Right forelimb (tissue), 1 donor: ENCODE measurements at regions not wholly inside any gene's neighbourhood (a gene's known extent, or its start where the extent isn't known, plus 50 kb on each side); places are given as distances from the start of the nearest gene placed in this dataset.

Experiments
- DNase-seq: peaks from one replicate; pipeline ENCODE4 v3.0.0-alpha.2; 2018

DNA sequence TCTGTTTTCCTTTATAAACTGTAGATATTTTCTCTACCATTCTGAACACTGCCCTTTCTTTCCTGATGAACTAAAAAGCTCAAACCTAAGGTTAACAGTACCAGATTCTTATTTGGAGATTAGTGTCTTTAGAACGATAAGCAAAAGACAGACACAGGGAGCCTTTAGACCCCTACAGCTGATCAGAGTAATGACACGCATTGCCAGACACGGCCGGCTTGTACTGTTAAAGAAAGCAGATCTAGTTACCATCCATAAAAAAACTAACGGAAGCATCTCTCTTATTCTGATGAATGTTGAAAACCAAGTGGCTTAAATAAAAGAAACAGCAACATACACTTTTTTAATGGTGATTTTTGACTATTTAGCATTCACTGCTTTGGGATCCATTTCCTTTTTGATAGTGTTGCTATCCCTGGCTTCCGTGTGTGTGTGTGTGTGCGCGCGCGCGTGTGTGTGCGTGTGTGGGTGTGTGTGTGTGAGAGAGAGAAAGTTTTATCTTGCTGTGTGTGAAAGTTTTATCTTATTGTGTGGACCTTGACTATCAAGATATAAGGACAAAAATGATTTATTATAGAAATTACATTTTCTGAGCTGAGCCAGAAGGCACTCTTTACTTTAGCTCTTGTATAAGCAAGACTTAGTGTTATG lies 95.6 kb upstream of the SLC35B3 start:
- no peak for DNase-seq

DNA sequence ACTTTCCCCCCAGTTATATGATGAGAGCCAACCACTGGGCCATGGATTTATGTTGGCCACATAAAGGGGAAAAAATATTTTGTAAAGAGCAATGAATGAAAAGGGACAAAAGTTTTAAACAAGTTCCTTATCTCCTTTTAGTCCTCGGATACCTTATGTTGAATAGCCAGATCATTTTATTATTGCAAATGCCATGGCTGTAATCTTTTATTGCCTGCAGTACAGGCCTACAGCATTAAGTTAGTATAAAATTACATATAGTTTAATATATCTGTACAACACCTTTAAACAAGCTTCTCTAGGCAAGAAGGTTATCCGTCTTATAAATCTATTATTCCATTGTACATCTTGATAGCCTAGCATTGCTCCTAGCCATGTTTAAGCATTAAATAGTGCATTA lies 93.9 kb upstream of the SLC35B3 start:
- DNase-seq: no peak

DNA sequence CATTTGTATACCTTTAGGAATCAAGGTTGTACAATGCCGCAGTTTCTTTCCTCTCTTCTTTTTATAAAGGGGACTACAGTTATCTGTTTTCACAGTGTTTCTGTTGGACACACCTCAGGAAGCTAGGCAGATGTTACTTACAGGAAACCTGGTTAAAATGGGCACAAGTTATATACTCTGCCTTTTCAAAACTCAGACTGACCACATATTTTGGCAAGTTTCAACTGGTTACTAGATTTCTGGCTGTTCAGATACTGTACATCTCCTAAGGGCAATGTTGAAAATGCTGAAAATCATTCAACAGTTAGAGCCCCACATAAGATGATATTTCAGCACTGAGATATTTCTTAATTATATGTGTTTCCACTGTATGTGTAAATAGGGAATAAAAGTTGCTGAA lies 92.5 kb upstream of the SLC35B3 start:
- DNase-seq: no peak

DNA sequence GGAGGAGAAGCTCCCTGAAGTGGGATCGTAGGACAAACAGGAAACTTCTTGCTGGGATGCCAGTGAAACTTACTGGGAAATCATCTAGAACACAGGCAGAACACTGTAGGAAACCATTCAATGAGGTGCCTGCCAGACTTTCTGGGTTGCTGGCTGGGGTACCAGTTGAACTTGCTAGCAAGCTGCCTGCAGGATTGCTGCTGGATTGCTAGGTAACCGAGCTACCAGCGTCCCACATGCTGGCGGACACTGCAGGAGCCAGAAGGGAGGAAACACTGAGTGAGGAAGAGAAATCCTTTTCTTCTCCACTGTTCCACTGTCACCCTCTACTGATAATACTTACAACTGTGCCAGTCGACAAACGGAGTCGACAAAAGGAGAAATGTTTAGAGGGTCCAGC lies 91.3 kb upstream of the SLC35B3 start:
- no peak for DNase-seq

DNA sequence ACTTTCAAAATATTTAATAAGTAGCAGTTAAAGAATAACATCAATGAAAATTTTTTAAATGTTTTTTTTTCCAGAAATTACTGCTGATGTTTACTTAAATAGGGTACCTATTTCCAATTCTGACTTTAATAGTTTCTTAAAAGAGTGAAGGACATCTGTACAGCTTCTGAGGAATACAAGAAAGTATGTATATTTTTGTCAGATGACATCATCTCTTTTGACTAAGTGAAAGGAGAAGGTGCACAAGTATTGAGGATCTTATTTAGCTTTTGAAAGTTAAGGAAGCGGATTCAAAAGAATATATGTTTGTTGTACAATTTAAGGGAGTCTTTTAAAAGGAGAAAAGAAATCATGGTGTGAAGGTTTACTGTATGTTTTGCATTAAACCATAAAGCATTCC lies 90.0 kb upstream of the SLC35B3 start:
- no peak for DNase-seq

DNA sequence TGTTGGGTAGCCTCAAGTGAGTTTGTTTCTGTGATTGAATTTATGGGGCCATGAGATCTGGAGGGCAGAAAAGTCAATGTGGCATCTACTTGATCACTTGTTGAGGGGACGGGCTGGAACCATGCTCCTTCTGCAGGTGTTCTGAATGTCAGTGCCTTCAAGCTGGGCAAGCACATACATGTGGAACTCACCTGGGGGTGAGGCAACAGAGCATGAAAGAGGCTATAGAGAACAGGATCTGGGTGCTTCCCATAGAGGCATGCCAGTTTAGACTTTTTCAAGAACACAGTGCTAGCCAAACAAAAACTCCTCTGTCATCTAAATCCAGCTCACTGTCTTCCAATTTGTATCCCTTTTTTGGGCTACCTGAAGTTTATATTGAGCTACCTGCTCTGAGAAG lies 77.8 kb upstream of the SLC35B3 start:
- no peak for DNase-seq

DNA sequence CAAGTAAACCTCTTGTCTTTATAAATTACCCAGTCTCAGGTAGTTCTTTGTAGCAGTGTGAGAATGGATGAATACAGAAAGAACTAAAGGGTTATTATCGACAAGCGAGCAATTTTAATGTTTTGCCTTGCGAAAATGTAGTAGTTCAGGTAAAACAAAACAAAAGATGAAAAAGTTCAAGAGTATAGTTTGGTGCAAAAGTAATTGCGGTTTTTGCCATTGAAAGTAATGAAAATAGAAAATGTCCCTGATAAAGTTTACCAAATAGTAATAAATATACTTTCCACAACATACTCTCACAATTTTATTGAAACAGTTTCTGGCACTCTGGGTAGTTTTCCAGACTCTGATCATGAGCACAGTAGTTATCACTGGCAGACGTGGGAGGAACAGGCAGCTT lies 71.9 kb upstream of the SLC35B3 start:
- no peak for DNase-seq

DNA sequence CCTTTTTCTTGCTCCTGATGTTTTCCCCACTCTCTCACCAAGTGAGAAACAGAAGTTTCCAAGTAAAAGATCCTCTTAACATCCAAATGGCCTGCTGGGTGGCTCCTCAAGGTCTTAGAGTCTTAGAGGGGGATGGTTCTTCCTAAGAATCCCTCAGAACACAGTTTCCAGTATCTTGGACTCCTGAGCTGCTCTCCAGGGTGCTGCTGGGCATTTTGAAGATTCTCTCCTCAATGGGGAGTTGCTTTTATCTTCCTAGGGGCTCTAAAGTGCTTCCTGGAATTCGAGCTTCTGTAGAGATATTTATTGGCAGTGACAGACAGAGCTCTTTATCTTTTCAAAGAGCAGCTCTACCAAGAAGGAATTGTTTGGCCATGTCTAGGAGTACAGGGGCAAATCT lies 70.8 kb upstream of the SLC35B3 start:
- DNase-seq: no peak

DNA sequence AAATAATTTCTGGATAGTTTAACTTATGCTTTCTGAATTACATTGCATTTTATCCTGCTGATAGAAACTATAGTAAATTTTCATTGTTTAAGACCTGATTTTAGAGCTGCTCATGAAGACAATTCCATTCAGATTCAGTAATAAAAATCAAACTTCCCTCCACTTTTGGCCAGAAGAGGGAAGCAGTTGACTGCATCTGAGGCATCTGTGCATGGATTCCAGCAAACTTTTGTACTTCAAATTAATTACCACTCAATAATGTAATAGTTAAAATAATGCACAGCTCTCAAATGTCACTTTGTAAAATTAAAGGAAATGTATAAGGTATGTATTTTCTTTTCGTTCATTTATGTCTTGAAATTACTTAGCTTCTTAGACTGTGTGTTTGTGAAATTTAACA lies 64.2 kb upstream of the SLC35B3 start:
- DNase-seq: no peak

DNA sequence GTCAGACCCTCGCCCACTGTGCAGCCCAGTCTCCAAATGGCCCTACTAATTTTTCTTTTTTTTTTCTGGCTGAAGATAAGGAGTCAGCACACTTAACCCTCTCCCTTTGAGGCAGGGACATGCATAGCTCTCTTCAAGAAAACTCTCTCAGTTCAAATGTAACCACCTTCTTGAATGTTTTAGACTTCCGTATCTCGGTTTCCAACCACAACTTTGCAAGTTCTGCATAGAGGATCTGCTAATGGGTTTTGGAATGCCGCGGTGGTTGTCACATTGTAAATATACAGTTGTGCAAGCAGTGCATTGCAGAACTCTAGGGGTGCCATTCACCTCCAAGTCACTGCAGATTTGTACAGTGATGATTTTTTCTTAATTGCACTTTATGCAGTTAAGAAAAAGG lies 59.4 kb upstream of the SLC35B3 start:
- no peak for DNase-seq

DNA sequence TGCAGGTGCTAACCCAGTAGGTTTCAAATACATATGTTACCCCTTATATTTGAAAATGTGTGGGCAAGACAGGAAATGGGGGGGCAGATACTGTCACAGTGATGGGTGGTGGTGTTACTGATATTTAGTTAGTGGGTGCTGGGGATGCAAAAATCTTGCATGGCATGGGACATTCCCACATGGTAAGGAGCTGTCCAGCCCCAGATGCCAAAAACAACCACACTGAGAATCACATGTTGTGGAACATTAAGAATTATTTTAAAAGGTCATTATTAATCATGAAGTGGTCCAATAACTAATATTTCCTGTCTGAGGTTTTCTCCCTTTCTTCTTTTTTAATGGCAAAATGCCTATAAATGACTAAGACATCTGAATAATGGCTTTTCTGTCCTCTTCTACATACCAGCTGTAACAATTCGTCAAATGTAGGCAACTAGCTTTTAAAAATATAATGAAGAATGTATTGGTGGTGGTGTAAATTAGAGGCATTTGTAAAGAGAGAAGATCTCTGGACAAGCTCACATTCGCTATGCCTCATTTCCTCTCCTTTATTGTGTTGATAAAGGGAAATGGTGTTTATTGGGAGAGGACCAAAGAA lies 57.3 kb upstream of the SLC35B3 start:
- DNase-seq: no peak
